ENCODE measurements at regions not wholly inside any gene's neighbourhood (a gene's known extent, or its start where the extent isn't known, plus 50 kb on each side); places are given as distances from the start of the nearest gene placed in this dataset.

GRCh38 chr13:111470933-111471332 lies 150.5 kb downstream of the TEX29 start:
- no peak for TF ChIP-seq CTCF (IDR thresholded peaks at IDR 0.05 in 4 of 5, conservative IDR thresholded peaks at IDR 0.05 in 1 of 5)
- TF ChIP-seq POLR2A (IDR thresholded peaks at IDR 0.05): no peak
